ENCODE measurements at regions not wholly inside any gene's neighbourhood (a gene's known extent, or its start where the extent isn't known, plus 50 kb on each side); places are given as distances from the start of the nearest gene placed in this dataset.

- TF ChIP-seq CTCF (IDR thresholded peaks at IDR 0.05), result no peak
- DNase-seq (ENCODE audit: low spot score), result no peak
Observed at GRCh38 chr1:219298571-219299148, 125.0 kb downstream of the LYPLAL1 start.

GRCh38 chr1:219296430-219297355, 123.0 kb downstream of the LYPLAL1 start:
- Histone ChIP-seq H3K4me1 (ENCODE audit: control insufficient read depth in 1 of 2, low read depth in 2 of 2) (peaks cover 5 to 39% of the 10 kb centered on the region in 2 donors), H3K4me3 (peak overlapping the region; percentile 23), H3K27me3 (replicated peaks; ENCODE audit: insufficient read depth) (no peaks in the 10 kb centered on the region), H3K36me3 (no peaks in the 10 kb centered on the region), H3K9me3 (no peaks in the 10 kb centered on the region), H3K27ac (peak overlapping the region; percentile 85)
- ATAC-seq (ENCODE audit: insufficient number of reproducible peaks, low FRiP score, low read depth) (peak; percentile 38), DNase-seq (ENCODE audit: low spot score) (no peak)
- TF ChIP-seq CTCF (IDR thresholded peaks at IDR 0.05), result no peak

More at GRCh38 chr1:219298571-219299148, 125.0 kb downstream of the LYPLAL1 start:
- Histone ChIP-seq H3K9me3 (no peaks in the 10 kb centered on the region), H3K36me3 (no peaks in the 10 kb centered on the region), H3K27ac (peak overlapping the region; percentile 85), H3K27me3 (replicated peaks; ENCODE audit: insufficient read depth) (no peaks in the 10 kb centered on the region), H3K4me1 (ENCODE audit: control insufficient read depth in 1 of 2, low read depth in 2 of 2) (peaks cover 5 to 45% of the 10 kb centered on the region in 2 donors), H3K4me3 (no peak overlapping the region)
- ATAC-seq (ENCODE audit: insufficient number of reproducible peaks, low FRiP score, low read depth), result no peak

DNA sequence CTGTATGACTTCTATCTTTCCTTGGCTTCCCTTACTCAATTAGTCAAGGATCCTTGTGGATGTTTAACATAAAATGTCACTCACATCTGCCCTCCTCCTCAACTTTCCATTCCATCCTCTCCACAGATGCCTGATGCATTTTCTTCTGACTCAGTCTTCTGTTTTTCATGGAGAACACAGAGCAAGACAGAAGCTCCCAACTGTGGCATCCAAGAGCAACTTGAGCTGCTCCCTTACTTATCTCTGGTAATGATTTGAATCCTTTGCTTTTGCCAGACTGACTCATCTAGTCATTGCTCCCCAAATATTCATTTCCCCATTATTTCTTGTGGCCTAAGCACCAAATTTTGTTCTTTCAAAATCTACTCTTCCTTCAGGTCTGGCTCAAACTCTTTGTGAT, 120.6 kb downstream of the LYPLAL1 start:
- no peak for ATAC-seq (ENCODE audit: insufficient number of reproducible peaks, low FRiP score, low read depth)
- H3K27ac ChIP-seq, result no peak overlapping the region
- H3K36me3 ChIP-seq, result no peaks in the 10 kb centered on the region
- no peaks in the 10 kb centered on the region for H3K27me3 ChIP-seq (replicated peaks; ENCODE audit: insufficient read depth)
- DNase-seq (ENCODE audit: low spot score), result no peak
- no peak overlapping the region for H3K4me3 ChIP-seq
- H3K4me1 ChIP-seq (ENCODE audit: control insufficient read depth in 1 of 2, low read depth in 2 of 2), result peaks cover 0 to 29% of the 10 kb centered on the region in 2 donors
- no peak for TF ChIP-seq CTCF (IDR thresholded peaks at IDR 0.05)
- no peaks in the 10 kb centered on the region for H3K9me3 ChIP-seq

DNA sequence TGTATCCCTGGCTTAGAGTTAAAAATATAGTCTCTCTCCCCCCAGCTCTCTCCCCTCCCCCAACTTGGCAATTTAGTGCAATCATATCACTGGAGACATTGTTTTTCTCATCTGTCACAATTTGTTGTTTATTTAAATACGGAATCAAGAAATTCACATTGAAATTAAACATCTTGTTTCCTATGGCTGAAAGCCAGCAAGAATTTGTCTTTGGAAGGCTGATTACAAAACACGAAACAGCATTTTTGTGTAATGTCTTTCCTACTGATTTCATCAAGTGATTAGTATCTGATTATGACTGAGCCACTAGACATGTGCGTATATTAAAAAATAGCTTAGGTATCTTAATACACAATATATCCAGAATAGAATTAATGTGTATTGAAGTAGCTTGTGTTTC, 119.7 kb downstream of the LYPLAL1 start:
- TF ChIP-seq CTCF (IDR thresholded peaks at IDR 0.05), result no peak
- DNase-seq (ENCODE audit: low spot score) (no peak), ATAC-seq (ENCODE audit: insufficient number of reproducible peaks, low FRiP score, low read depth) (no peak)

DNA sequence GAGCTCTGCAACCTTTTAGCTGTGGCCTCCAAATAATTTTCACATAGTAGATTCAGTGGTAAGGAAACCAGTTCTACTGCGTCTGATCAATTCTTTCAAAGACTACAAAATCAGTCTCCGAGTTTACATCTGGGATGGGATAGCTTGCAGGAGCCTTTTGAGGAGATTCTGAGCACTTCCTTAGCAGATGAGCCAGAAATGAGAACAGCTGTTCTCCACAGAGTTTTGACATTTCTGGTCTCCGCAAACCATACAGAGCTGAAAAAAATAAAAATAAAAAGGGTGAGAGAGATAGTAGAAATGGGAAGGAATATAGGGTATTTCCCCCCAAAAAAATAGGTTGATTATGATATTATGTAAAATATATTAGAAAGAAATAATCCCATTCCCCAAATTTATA, 119.3 kb downstream of the LYPLAL1 start:
- peaks cover 0 to 20% of the 10 kb centered on the region in 2 donors for H3K4me1 ChIP-seq (ENCODE audit: control insufficient read depth in 1 of 2, low read depth in 2 of 2)
- no peak overlapping the region for H3K27ac ChIP-seq
- DNase-seq (ENCODE audit: low spot score) (no peak), ATAC-seq (ENCODE audit: insufficient number of reproducible peaks, low FRiP score, low read depth) (no peak)
- no peaks in the 10 kb centered on the region for H3K9me3 ChIP-seq
- no peak overlapping the region for H3K4me3 ChIP-seq
- no peak for TF ChIP-seq CTCF (IDR thresholded peaks at IDR 0.05)
- H3K27me3 ChIP-seq (replicated peaks; ENCODE audit: insufficient read depth), result no peaks in the 10 kb centered on the region
- no peaks in the 10 kb centered on the region for H3K36me3 ChIP-seq

More for the DNA sequence above, 119.7 kb downstream of the LYPLAL1 start:
- no peak overlapping the region for H3K4me3 ChIP-seq
- no peak overlapping the region for H3K27ac ChIP-seq
- H3K4me1 ChIP-seq (ENCODE audit: control insufficient read depth in 1 of 2, low read depth in 2 of 2), result peaks cover 0 to 24% of the 10 kb centered on the region in 2 donors
- H3K9me3 ChIP-seq, result no peaks in the 10 kb centered on the region
- no peaks in the 10 kb centered on the region for H3K27me3 ChIP-seq (replicated peaks; ENCODE audit: insufficient read depth)
- H3K36me3 ChIP-seq, result no peaks in the 10 kb centered on the region

All from thoracic aorta (tissue), 2 donors.